IMR-90 (cell line): ENCODE measurements at regions not wholly inside any gene's neighbourhood (a gene's known extent, or its start where the extent isn't known, plus 50 kb on each side); places are given as distances from the start of the nearest gene placed in this dataset.

Experiments
- ATAC-seq: fragments of 200-7000 bp; cut with Tn5 transposase; 2 replicates; pipeline ENCODE4 v1.9.1; 2020; ENCODE audit warnings: low read depth, mild to moderate bottlenecking, moderate library complexity
- BruUV-seq: library from RNA; stranded (reverse); fragments of 400-500 nt; replicated peaks from 2 replicates; lab custom pipeline; 2021; lab: Mats Ljungman, UMichigan
- CTCF ChIA-PET: fragments of 300-600 bp; formaldehyde crosslinking; extraction: SDS; loops from one replicate; lab custom pipeline; 2021; ENCODE audit warnings: antibody characterized with exemption; lab: Yijun Ruan, JAX
- POLR2A ChIA-PET: fragments of 300-600 bp; sonication (Branson Sonifier 250); formaldehyde crosslinking; loops from one replicate; lab custom pipeline; 2022; ENCODE audit warnings: antibody characterized with exemption; ENCODE audit not compliant: unreplicated experiment; lab: Charles Lee
- DNase-seq: peaks from one replicate; pipeline ENCODE4 v3.0.0; 2013
- H2AFZ ChIP-seq: replicated peaks from 2 replicates; pipeline ENCODE3; 2013; ENCODE audit warnings: low read length, mild to moderate bottlenecking; ENCODE audit not compliant: poor library complexity
- H2AK5ac ChIP-seq: 2 replicates; pipeline ENCODE4 v1.6.1; 2013; ENCODE audit warnings: low read depth, low read length, inconsistent platforms
- H2AK9ac ChIP-seq: replicated peaks from 2 replicates; pipeline ENCODE3; 2013; ENCODE audit warnings: mild to moderate bottlenecking, low read depth, low read length, moderate library complexity; ENCODE audit not compliant: poor library complexity
- H2BK120ac ChIP-seq: 2 replicates; pipeline ENCODE4 v1.6.1; 2013; ENCODE audit warnings: low read depth, low read length, inconsistent platforms
- H2BK15ac ChIP-seq: 3 replicates; pipeline ENCODE4 v1.6.1; 2013; ENCODE audit warnings: low read depth, low read length, inconsistent platforms
- H2BK20ac ChIP-seq: 2 replicates; pipeline ENCODE4 v1.6.1; 2013; ENCODE audit warnings: low read depth, mild to moderate bottlenecking, inconsistent platforms, low read length, moderate library complexity
- H2BK5ac ChIP-seq: 2 replicates; pipeline ENCODE4 v1.6.1; 2013; ENCODE audit warnings: mild to moderate bottlenecking, low read depth, low read length, inconsistent platforms; ENCODE audit not compliant: poor library complexity, severe bottlenecking
- H3K14ac ChIP-seq: replicated peaks from 2 replicates; pipeline ENCODE4 v1.6.1; 2013; ENCODE audit warnings: low read depth, low read length, inconsistent platforms
- H3K18ac ChIP-seq: 2 replicates; pipeline ENCODE4 v1.6.1; 2013; ENCODE audit warnings: low read depth, low read length, control low read depth
- H3K23ac ChIP-seq: 2 replicates; pipeline ENCODE4 v1.6.1; 2013; ENCODE audit warnings: low read depth, low read length, inconsistent platforms
- H3K27ac ChIP-seq: 2 replicates; pipeline ENCODE4 v1.5.1; 2013; ENCODE audit warnings: mild to moderate bottlenecking, control low read depth, low read length; ENCODE audit not compliant: insufficient read depth
- H3K27me3 ChIP-seq: 2 replicates; pipeline ENCODE4 v1.6.1; 2013; ENCODE audit warnings: low read length; ENCODE audit not compliant: control insufficient read depth, insufficient read depth
- H3K36me3 ChIP-seq: 2 replicates; pipeline ENCODE4 v1.6.1; 2013; ENCODE audit warnings: low read length, mixed read lengths; ENCODE audit not compliant: control insufficient read depth, insufficient read depth
- H3K4ac ChIP-seq: 2 replicates; pipeline ENCODE4 v1.6.1; 2013; ENCODE audit warnings: low read depth, low read length, inconsistent platforms
- H3K4me1 ChIP-seq: 2 replicates; pipeline ENCODE4 v1.6.1; 2013; ENCODE audit warnings: low read length, mixed read lengths; ENCODE audit not compliant: control insufficient read depth, insufficient read depth
- H3K4me2 ChIP-seq: 2 replicates; pipeline ENCODE4 v1.6.1; 2013; ENCODE audit warnings: low read depth, mild to moderate bottlenecking, control low read depth, low read length, moderate library complexity
- H3K4me3 ChIP-seq: 2 replicates; pipeline ENCODE4 v1.5.1; 2013; ENCODE audit warnings: low read depth, mild to moderate bottlenecking, control low read depth, low read length, moderate library complexity; ENCODE audit not compliant: insufficient read depth
- H3K56ac ChIP-seq: 2 replicates; pipeline ENCODE4 v1.6.1; 2013; ENCODE audit warnings: low read length, inconsistent platforms; ENCODE audit not compliant: insufficient read depth; ENCODE audit errors: extremely low read depth
- H3K79me1 ChIP-seq, 2 experiments: 2 replicates each; pipeline ENCODE4 v1.6.1; 2013; ENCODE audit warnings: low read length in 2 of 2, inconsistent platforms in 1 of 2, low read depth in 1 of 2
- H3K9ac ChIP-seq: 2 replicates; pipeline ENCODE4 v1.6.1; 2013; ENCODE audit warnings: low read depth, low read length, control low read depth
- H3K9me1 ChIP-seq: 2 replicates; pipeline ENCODE4 v1.6.1; 2013; ENCODE audit warnings: low read length, inconsistent platforms; ENCODE audit not compliant: insufficient read depth
- H3K9me3 ChIP-seq: 2 replicates; pipeline ENCODE4 v1.6.1; 2013; ENCODE audit warnings: low read length; ENCODE audit not compliant: control insufficient read depth, insufficient read depth
- H4K20me1 ChIP-seq: 2 replicates; pipeline ENCODE4 v1.6.1; 2013; ENCODE audit warnings: low read length, inconsistent platforms; ENCODE audit not compliant: insufficient read depth
- H4K5ac ChIP-seq: 2 replicates; pipeline ENCODE4 v1.6.1; 2013; ENCODE audit warnings: mild to moderate bottlenecking, low read depth, low read length, control low read depth
- H4K8ac ChIP-seq, 2 experiments: 2 replicates each; pipeline ENCODE4 v1.6.1; 2013; ENCODE audit warnings: low read depth in 2 of 2, low read length in 2 of 2, control low read depth in 1 of 2, inconsistent platforms in 1 of 2
- H4K91ac ChIP-seq: 2 replicates; pipeline ENCODE4 v1.6.1; 2013; ENCODE audit warnings: low read depth, low read length, inconsistent platforms; ENCODE audit not compliant: insufficient read depth
- CHD1 ChIP-seq: IDR thresholded peaks from 2 replicates; pipeline ENCODE4 v1.6.1; 2012; ENCODE audit warnings: low read depth, low read length, improper control_type of control experiment
- FOS ChIP-seq: fragments of 150-350 bp; IDR thresholded peaks from 2 replicates; pipeline ENCODE4 v1.6.1; 2016; ENCODE audit warnings: low read depth, low read length
- MAFK ChIP-seq: IDR thresholded peaks from 2 replicates; pipeline ENCODE4 v1.6.1; 2012; ENCODE audit warnings: low read depth, low read length, improper control_type of control experiment
- MAZ ChIP-seq: IDR thresholded peaks from 2 replicates; pipeline ENCODE4 v1.6.1; 2012; ENCODE audit warnings: low read depth, mild to moderate bottlenecking, low read length, improper control_type of control experiment, moderate library complexity, borderline replicate concordance
- RAD21 ChIP-seq: IDR thresholded peaks from 2 replicates; pipeline ENCODE4 v1.6.1; 2012; ENCODE audit warnings: low read length, improper control_type of control experiment
- RFX5 ChIP-seq: IDR thresholded peaks from 2 replicates; pipeline ENCODE4 v1.8.0; 2012; ENCODE audit warnings: low read depth, mild to moderate bottlenecking, low read length, moderate library complexity
- WGBS, 2 experiments: methylation state at CpG; one replicate each; pipeline versions ENCODE4 v1.1.5 to v1.1.7; 2013; ENCODE audit warnings: missing lambda C conversion rate in 2 of 2; ENCODE audit not compliant: insufficient read length in 1 of 2; ENCODE audit errors: extremely low coverage in 2 of 2; 5-methylcytosine and 5-hydroxymethylcytosine counted together
- dilution Hi-C: fragments of 300-500 bp; cut with HindIII; formaldehyde crosslinking; loops from one replicate; pipeline ENCODE4 v1.14.3; 2018; ENCODE audit warnings: low sequenced_read_pairs; ENCODE audit not compliant: unreplicated experiment
- in situ Hi-C: fragments of 300-500 bp; cut with MboI; formaldehyde crosslinking; loops from 3 replicates; pipeline ENCODE4 v1.14.3; 2019; ENCODE audit warnings: low sequenced_read_pairs, inconsistent platforms, mixed read lengths
- intact Hi-C: fragments of 100-400 bp; cut with micrococcal nuclease; formaldehyde crosslinking; loops from 2 replicates; pipeline ENCODE4 v1.10.0; 2022
- TF ChIP-seq, protein P1 (sequence below): fragments of 150-350 bp; IDR thresholded peaks from 2 replicates; pipeline ENCODE4 v1.6.1; 2017; ENCODE audit warnings: mild to moderate bottlenecking, antibody characterized with exemption, low read length, low read depth

DNA sequence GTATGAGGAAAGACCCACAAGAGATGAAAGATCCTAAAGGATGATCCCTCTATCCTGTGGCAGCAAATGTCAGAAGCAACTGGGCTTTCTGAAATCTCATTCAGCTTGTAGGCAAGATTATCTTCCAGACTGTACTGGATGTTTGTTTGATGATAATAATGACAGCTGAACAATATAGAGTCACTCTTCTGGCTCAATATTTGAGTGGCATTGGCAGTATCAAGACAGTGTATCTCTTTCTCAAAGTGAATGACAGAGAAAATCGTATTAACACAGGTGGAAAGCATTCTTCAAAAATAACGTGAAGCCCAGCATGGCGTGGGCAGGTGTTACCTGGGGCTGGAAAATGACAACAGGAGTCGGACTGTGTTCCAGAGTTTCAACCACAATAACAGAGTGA, 114.5 kb downstream of the GPR37 start:
- Histone ChIP-seq H3K56ac (no peak overlapping the region), H3K9me1 (no peaks in the 10 kb centered on the region), H2AFZ (no peak overlapping the region), H3K23ac (no peak overlapping the region), H2AK9ac (no peak overlapping the region), H3K9me3 (no peaks in the 10 kb centered on the region), H3K4me3 (no peak overlapping the region), H2BK15ac (no peak overlapping the region), H4K5ac (no peak overlapping the region), H3K14ac (no peak overlapping the region), H3K4me2 (no peak overlapping the region), H2BK5ac (no peak overlapping the region), H3K79me1 (no peaks in the 10 kb centered on the region), H3K27ac (no peak overlapping the region), H3K4me1 (peaks cover 2% of the 10 kb centered on the region), H2AK5ac (no peak overlapping the region), H3K27me3 (no peaks in the 10 kb centered on the region), H2BK120ac (no peak overlapping the region), H4K8ac (no peak overlapping the region), H4K91ac (no peak overlapping the region), H4K20me1 (no peaks in the 10 kb centered on the region), H3K36me3 (no peaks in the 10 kb centered on the region), H3K9ac (no peak overlapping the region), H3K18ac (no peak overlapping the region), H2BK20ac (no peak overlapping the region), H3K4ac (no peak overlapping the region)
- POLR2A ChIA-PET = no interaction called here
- in situ Hi-C loops (no loop called here), intact Hi-C loops (no loop called here), dilution Hi-C loops (no loop called here)
- ATAC-seq (no peak), DNase-seq (no peak)
- TF ChIP-seq CHD1 (no peak), MAZ (no peak), RAD21 (no peak), FOS (no peak), MAFK (no peak), RFX5 (no peak)
- TF ChIP-seq, protein P1, sequence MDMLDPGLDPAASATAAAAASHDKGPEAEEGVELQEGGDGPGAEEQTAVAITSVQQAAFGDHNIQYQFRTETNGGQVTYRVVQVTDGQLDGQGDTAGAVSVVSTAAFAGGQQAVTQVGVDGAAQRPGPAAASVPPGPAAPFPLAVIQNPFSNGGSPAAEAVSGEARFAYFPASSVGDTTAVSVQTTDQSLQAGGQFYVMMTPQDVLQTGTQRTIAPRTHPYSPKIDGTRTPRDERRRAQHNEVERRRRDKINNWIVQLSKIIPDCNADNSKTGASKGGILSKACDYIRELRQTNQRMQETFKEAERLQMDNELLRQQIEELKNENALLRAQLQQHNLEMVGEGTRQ = no peak
- WGBS, 2 experiments = 90% methylated on average over 2 of the region's 4 CpGs; no CpG with 5 or more reads in 1 of the 2 experiments
- CTCF ChIA-PET = no interaction called here
- no TSS peak for BruUV-seq
